ENCODE measurements at regions not wholly inside any gene's neighbourhood (a gene's known extent, or its start where the extent isn't known, plus 50 kb on each side); places are given as distances from the start of the nearest gene placed in this dataset.

GRCh38 chr9:38269775-38270174 is 122.7 kb upstream of the ALDH1B1 start:
- Histone ChIP-seq H3K9me3 (ENCODE audit: low read depth, low read length) (no peaks in the 10 kb centered on the region), H3K27ac (no peak overlapping the region), H3K9ac (ENCODE audit: insufficient read length) (no peak overlapping the region), H3K4me3 (no peak overlapping the region), H3K36me3 (ENCODE audit: insufficient read depth, low read length) (no peaks in the 10 kb centered on the region)
- DNase-seq (ENCODE audit: low read depth, low spot score): no peak
- no peak for TF ChIP-seq EZH2 (IDR thresholded peaks at IDR 0.05)
- no peak for TF ChIP-seq POLR2AphosphoS5 (IDR thresholded peaks at IDR 0.05; ENCODE audit: borderline replicate concordance, low read depth, low read length)
- TF ChIP-seq FOXP2 (optimal IDR thresholded peaks at IDR 0.05; ENCODE audit: control extremely low read depth, extremely low read length, insufficient read depth): no peak

GRCh38 chr9:38263532-38263931 is 129.0 kb upstream of the ALDH1B1 start:
- H3K4me3 ChIP-seq: no peak overlapping the region
- TF ChIP-seq EZH2 (IDR thresholded peaks at IDR 0.05) (no peak), POLR2AphosphoS5 (IDR thresholded peaks at IDR 0.05; ENCODE audit: borderline replicate concordance, low read depth, low read length) (no peak), FOXP2 (optimal IDR thresholded peaks at IDR 0.05; ENCODE audit: control extremely low read depth, extremely low read length, insufficient read depth) (no peak)
- DNase-seq (ENCODE audit: low read depth, low spot score): peak; percentile 2
- no peaks in the 10 kb centered on the region for H3K9me3 ChIP-seq (ENCODE audit: low read depth, low read length)
- no peak overlapping the region for H3K27ac ChIP-seq
- H3K9ac ChIP-seq (ENCODE audit: insufficient read length): no peak overlapping the region
- H3K36me3 ChIP-seq (ENCODE audit: insufficient read depth, low read length): no peaks in the 10 kb centered on the region

GRCh38 chr9:38259519-38260218 is 132.8 kb upstream of the ALDH1B1 start:
- no peaks in the 10 kb centered on the region for H3K9me3 ChIP-seq (ENCODE audit: low read depth, low read length)
- TF ChIP-seq FOXP2 (optimal IDR thresholded peaks at IDR 0.05; ENCODE audit: control extremely low read depth, extremely low read length, insufficient read depth) (no peak), EZH2 (IDR thresholded peaks at IDR 0.05) (no peak), POLR2AphosphoS5 (IDR thresholded peaks at IDR 0.05; ENCODE audit: borderline replicate concordance, low read depth, low read length) (no peak)
- H3K27ac ChIP-seq: no peak overlapping the region
- H3K9ac ChIP-seq (ENCODE audit: insufficient read length): no peak overlapping the region
- no peak for DNase-seq (ENCODE audit: low read depth, low spot score)
- H3K4me3 ChIP-seq: no peak overlapping the region
- H3K36me3 ChIP-seq (ENCODE audit: insufficient read depth, low read length): no peaks in the 10 kb centered on the region

- Histone ChIP-seq H3K36me3 (ENCODE audit: insufficient read depth, low read length) (no peaks in the 10 kb centered on the region), H3K9me3 (ENCODE audit: low read depth, low read length) (no peaks in the 10 kb centered on the region), H3K9ac (ENCODE audit: insufficient read length) (no peak overlapping the region), H3K4me3 (no peak overlapping the region), H3K27ac (no peak overlapping the region)
- no peak for DNase-seq (ENCODE audit: low read depth, low spot score)
- TF ChIP-seq POLR2AphosphoS5 (IDR thresholded peaks at IDR 0.05; ENCODE audit: borderline replicate concordance, low read depth, low read length) (no peak), EZH2 (IDR thresholded peaks at IDR 0.05) (no peak), FOXP2 (optimal IDR thresholded peaks at IDR 0.05; ENCODE audit: control extremely low read depth, extremely low read length, insufficient read depth) (no peak)
Measured at GRCh38 chr9:38259056-38259455, 133.4 kb upstream of the ALDH1B1 start.

- TF ChIP-seq EZH2 (IDR thresholded peaks at IDR 0.05): no peak
- TF ChIP-seq POLR2AphosphoS5 (IDR thresholded peaks at IDR 0.05; ENCODE audit: borderline replicate concordance, low read depth, low read length): no peak
- no peak for TF ChIP-seq FOXP2 (optimal IDR thresholded peaks at IDR 0.05; ENCODE audit: control extremely low read depth, extremely low read length, insufficient read depth)
- Histone ChIP-seq H3K9ac (ENCODE audit: insufficient read length) (no peak overlapping the region), H3K4me3 (no peak overlapping the region)
Measured at GRCh38 chr9:38257626-38258215, 134.8 kb upstream of the ALDH1B1 start.

GRCh38 chr9:38256461-38256860 is 136.0 kb upstream of the ALDH1B1 start:
- DNase-seq (ENCODE audit: low read depth, low spot score): no peak
- TF ChIP-seq EZH2 (IDR thresholded peaks at IDR 0.05) (no peak), POLR2AphosphoS5 (IDR thresholded peaks at IDR 0.05; ENCODE audit: borderline replicate concordance, low read depth, low read length) (no peak), FOXP2 (optimal IDR thresholded peaks at IDR 0.05; ENCODE audit: control extremely low read depth, extremely low read length, insufficient read depth) (no peak)
- Histone ChIP-seq H3K9ac (ENCODE audit: insufficient read length) (no peak overlapping the region), H3K9me3 (ENCODE audit: low read depth, low read length) (no peaks in the 10 kb centered on the region), H3K4me3 (no peak overlapping the region), H3K36me3 (ENCODE audit: insufficient read depth, low read length) (no peaks in the 10 kb centered on the region), H3K27ac (no peak overlapping the region)

More at GRCh38 chr9:38257626-38258215, 134.8 kb upstream of the ALDH1B1 start:
- Histone ChIP-seq H3K36me3 (ENCODE audit: insufficient read depth, low read length) (no peaks in the 10 kb centered on the region), H3K9me3 (ENCODE audit: low read depth, low read length) (no peaks in the 10 kb centered on the region), H3K27ac (no peak overlapping the region)
- no peak for DNase-seq (ENCODE audit: low read depth, low spot score)

- Histone ChIP-seq H3K36me3 (ENCODE audit: insufficient read depth, low read length) (no peaks in the 10 kb centered on the region), H3K27ac (no peak overlapping the region), H3K9ac (ENCODE audit: insufficient read length) (no peak overlapping the region), H3K9me3 (ENCODE audit: low read depth, low read length) (no peaks in the 10 kb centered on the region), H3K4me3 (no peak overlapping the region)
- no peak for TF ChIP-seq FOXP2 (optimal IDR thresholded peaks at IDR 0.05; ENCODE audit: control extremely low read depth, extremely low read length, insufficient read depth)
- TF ChIP-seq POLR2AphosphoS5 (IDR thresholded peaks at IDR 0.05; ENCODE audit: borderline replicate concordance, low read depth, low read length): no peak
- TF ChIP-seq EZH2 (IDR thresholded peaks at IDR 0.05): no peak
- DNase-seq (ENCODE audit: low read depth, low spot score): no peak
Measured at GRCh38 chr9:38255599-38255998, 136.9 kb upstream of the ALDH1B1 start.

GRCh38 chr9:38254756-38255155 is 137.7 kb upstream of the ALDH1B1 start:
- Histone ChIP-seq H3K4me3 (no peak overlapping the region), H3K36me3 (ENCODE audit: insufficient read depth, low read length) (no peaks in the 10 kb centered on the region), H3K9me3 (ENCODE audit: low read depth, low read length) (no peaks in the 10 kb centered on the region), H3K9ac (ENCODE audit: insufficient read length) (no peak overlapping the region), H3K27ac (no peak overlapping the region)
- TF ChIP-seq POLR2AphosphoS5 (IDR thresholded peaks at IDR 0.05; ENCODE audit: borderline replicate concordance, low read depth, low read length) (no peak), FOXP2 (optimal IDR thresholded peaks at IDR 0.05; ENCODE audit: control extremely low read depth, extremely low read length, insufficient read depth) (no peak), EZH2 (IDR thresholded peaks at IDR 0.05) (no peak)
- DNase-seq (ENCODE audit: low read depth, low spot score): no peak

Data from SK-N-MC (cell line).